ENCODE measurements at regions not wholly inside any gene's neighbourhood (a gene's known extent, or its start where the extent isn't known, plus 50 kb on each side); places are given as distances from the start of the nearest gene placed in this dataset.

- Histone ChIP-seq H3K36me3 (ENCODE audit: low read depth, missing control alignments) (no peaks in the 10 kb centered on the region), H3K9me3 (no peaks in the 10 kb centered on the region), H3K4me3 (no peak overlapping the region), H3K27me3 (no peaks in the 10 kb centered on the region), H3K4me1 (no peaks in the 10 kb centered on the region), H3K27ac (no peak overlapping the region)
- intact Hi-C loops (cut with DNase I; ENCODE audit: low total_unique reads) = no loop called here
- 89 to 95% methylated on average over 2 of the region's 2 CpGs for WGBS, 2 donors
- DNase-seq = no peak
- no peak for TF ChIP-seq CTCF (IDR thresholded peaks at IDR 0.05)
- TF ChIP-seq POLR2A (IDR thresholded peaks at IDR 0.05) = no peak
Observed at GRCh38 chr3:30962084-30962483, 67.6 kb upstream of the GADL1 start.

- Histone ChIP-seq H3K27ac (no peak overlapping the region), H3K4me1 (no peaks in the 10 kb centered on the region), H3K4me3 (no peak overlapping the region), H3K36me3 (ENCODE audit: low read depth, missing control alignments) (no peaks in the 10 kb centered on the region), H3K27me3 (no peaks in the 10 kb centered on the region), H3K9me3 (no peaks in the 10 kb centered on the region)
- intact Hi-C loops (cut with DNase I; ENCODE audit: low total_unique reads) = no loop called here
- 87 to 92% methylated on average over 4 of the region's 4 CpGs for WGBS, 2 donors
- TF ChIP-seq POLR2A (IDR thresholded peaks at IDR 0.05) (no peak), CTCF (IDR thresholded peaks at IDR 0.05) (no peak)
- no peak for DNase-seq
Observed at GRCh38 chr3:30962493-30962892, 68.0 kb upstream of the GADL1 start.

GRCh38 chr3:30963223-30963722, 68.8 kb upstream of the GADL1 start:
- H3K27ac ChIP-seq = no peak overlapping the region
- no peaks in the 10 kb centered on the region for H3K4me1 ChIP-seq
- no peak for TF ChIP-seq CTCF (IDR thresholded peaks at IDR 0.05)
- TF ChIP-seq POLR2A (IDR thresholded peaks at IDR 0.05) = no peak
- H3K4me3 ChIP-seq = no peak overlapping the region
- H3K27me3 ChIP-seq = no peaks in the 10 kb centered on the region
- H3K36me3 ChIP-seq (ENCODE audit: low read depth, missing control alignments) = no peaks in the 10 kb centered on the region
- no peaks in the 10 kb centered on the region for H3K9me3 ChIP-seq
- no peak for DNase-seq
- intact Hi-C loops (cut with DNase I; ENCODE audit: low total_unique reads) = no loop called here

- Histone ChIP-seq H3K9me3 (no peaks in the 10 kb centered on the region), H3K27ac (no peak overlapping the region), H3K27me3 (no peaks in the 10 kb centered on the region), H3K4me1 (no peaks in the 10 kb centered on the region), H3K4me3 (no peak overlapping the region), H3K36me3 (ENCODE audit: low read depth, missing control alignments) (no peaks in the 10 kb centered on the region)
- intact Hi-C loops (cut with DNase I; ENCODE audit: low total_unique reads) = no loop called here
- TF ChIP-seq POLR2A (IDR thresholded peaks at IDR 0.05) (no peak), CTCF (IDR thresholded peaks at IDR 0.05) (no peak)
- DNase-seq = no peak
Observed at GRCh38 chr3:30964612-30965011, 70.2 kb upstream of the GADL1 start.

- intact Hi-C loops (cut with DNase I; ENCODE audit: low total_unique reads) = no loop called here
- no peaks in the 10 kb centered on the region for H3K9me3 ChIP-seq
- TF ChIP-seq CTCF (IDR thresholded peaks at IDR 0.05) (no peak), POLR2A (IDR thresholded peaks at IDR 0.05) (no peak)
- no peak overlapping the region for H3K27ac ChIP-seq
- DNase-seq = no peak
- no peaks in the 10 kb centered on the region for H3K36me3 ChIP-seq (ENCODE audit: low read depth, missing control alignments)
- no peaks in the 10 kb centered on the region for H3K27me3 ChIP-seq
- H3K4me3 ChIP-seq = no peak overlapping the region
- no peaks in the 10 kb centered on the region for H3K4me1 ChIP-seq
- WGBS, 2 donors = 57 to 76% methylated on average over 7 of the region's 7 CpGs
Observed at GRCh38 chr3:30966896-30967295, 72.4 kb upstream of the GADL1 start.
